A549 (cell line): ENCODE measurements at regions not wholly inside any gene's neighbourhood (a gene's known extent, or its start where the extent isn't known, plus 50 kb on each side); places are given as distances from the start of the nearest gene placed in this dataset.

Source experiments
- ATAC-seq, 2 experiments: fragments of 200-7000 bp in 1 of 2; fragments of >200 bp in 1 of 2; cut with Nextera tagmentation in 1 of 2; cut with Tn5 transposase in 1 of 2; 3 replicates each; pipeline versions ENCODE4 v1.8.0 to v1.9.1; 2018 to 2020; ENCODE audit warnings: mild to moderate bottlenecking in 1 of 2, moderate library complexity in 1 of 2
- CTCF ChIA-PET: fragments of 300-600 bp; sonication (Branson Sonifier 250); formaldehyde crosslinking; extraction: SDS; loops from one replicate; lab custom pipeline; 2021; ENCODE audit warnings: antibody characterized with exemption, inconsistent platforms; lab: Yijun Ruan, JAX
- POLR2A ChIA-PET: fragments of 350-600 bp; formaldehyde crosslinking; extraction: SDS; loops from one replicate; lab custom pipeline; 2021; ENCODE audit warnings: antibody characterized with exemption, inconsistent platforms; lab: Yijun Ruan, JAX
- DNase-seq, 2 experiments: peaks; one replicate each; pipeline versions ENCODE4 v3.0.0 to v3.0.0-alpha.2; 2011 to 2016; ENCODE audit warnings: low read depth in 1 of 2, low spot score in 1 of 2
- FAIRE-seq: peaks from 2 replicates; lab custom pipeline; 2011; peaks lifted over from hg19 to GRCh38; lab: Jason Lieb, UNC
- H3K27ac ChIP-seq, 2 experiments: fragments of >200 bp; sonication (Bioruptor Twin); formaldehyde crosslinking; 3 replicates each; pipeline ENCODE4 v1.5.1; 2016 to 2017
- H3K4me1 ChIP-seq: fragments of >200 bp; sonication (Bioruptor Twin); formaldehyde crosslinking; 3 replicates; pipeline ENCODE4 v1.6.1; 2016
- H3K4me2 ChIP-seq: fragments of >200 bp; sonication (Bioruptor Twin); formaldehyde crosslinking; 3 replicates; pipeline ENCODE4 v1.6.1; 2016
- H3K4me3 ChIP-seq: fragments of >200 bp; sonication (Bioruptor Twin); formaldehyde crosslinking; 3 replicates; pipeline ENCODE4 v1.5.1; 2016
- H3K9me3 ChIP-seq: fragments of >200 bp; sonication (Bioruptor Twin); formaldehyde crosslinking; 3 replicates; pipeline ENCODE4 v1.6.1; 2016
- BHLHE40 ChIP-seq: IDR thresholded peaks from 2 replicates; pipeline ENCODE4 v1.6.1; 2012; ENCODE audit warnings: low read depth, low read length, inconsistent platforms
- CEBPB ChIP-seq, 2 experiments: fragments of >200 bp in 1 of 2; sonication (Bioruptor Twin) in 1 of 2; formaldehyde crosslinking in 1 of 2; IDR thresholded peaks; 2 replicates each; pipeline ENCODE4 v1.6.1; 2012 to 2016
- CHD2 ChIP-seq: fragments of 150-350 bp; IDR thresholded peaks from 2 replicates; pipeline ENCODE4 v1.6.1; 2014; ENCODE audit warnings: low read length; ENCODE audit not compliant: partially characterized antibody
- CHD4 ChIP-seq: fragments of 200-600 bp; sonication (generic); IDR thresholded peaks from 2 replicates; pipeline ENCODE4 v1.6.1; 2016; ENCODE audit warnings: antibody characterized with exemption, mild to moderate bottlenecking, borderline replicate concordance
- CTCF ChIP-seq: fragments of >200 bp; sonication (Bioruptor Twin); formaldehyde crosslinking; IDR thresholded peaks from 3 replicates; pipeline ENCODE4 v1.5.1; 2016
- EHF ChIP-seq: fragments of 250-450 bp; sonication (Bioruptor Pico); IDR thresholded peaks from 2 replicates; pipeline ENCODE4 v1.5.0; 2020; ENCODE audit warnings: mild to moderate bottlenecking
- FOSB ChIP-seq: fragments of 250-450 bp; sonication (Bioruptor Pico); IDR thresholded peaks from 2 replicates; pipeline ENCODE4 v1.5.0; 2020; ENCODE audit warnings: mild to moderate bottlenecking, moderate library complexity
- GATA3 ChIP-seq: IDR thresholded peaks from 2 replicates; pipeline ENCODE4 v1.6.1; 2012; ENCODE audit warnings: borderline replicate concordance
- HDAC2 ChIP-seq: fragments of 200-600 bp; sonication (generic); IDR thresholded peaks from 2 replicates; pipeline ENCODE4 v1.6.1; 2016
- JUN ChIP-seq, 2 experiments: fragments of >200 bp; sonication (Bioruptor Twin); formaldehyde crosslinking; IDR thresholded peaks; 2 replicates in 1 of 2; 3 replicates in 1 of 2; pipeline ENCODE4 v1.6.1; 2016 to 2017
- JUNB ChIP-seq: fragments of >200 bp; sonication (Bioruptor Twin); formaldehyde crosslinking; IDR thresholded peaks from 2 replicates; pipeline ENCODE4 v1.6.1; 2016
- KDM5A ChIP-seq: fragments of 200-600 bp; sonication (generic); IDR thresholded peaks from 2 replicates; pipeline ENCODE4 v1.6.1; 2016; ENCODE audit warnings: antibody characterized with exemption, mild to moderate bottlenecking
- MAZ ChIP-seq: fragments of 150-350 bp; IDR thresholded peaks from 2 replicates; pipeline ENCODE4 v1.6.1; 2014; ENCODE audit warnings: antibody characterized with exemption, low read depth, low read length, borderline replicate concordance
- NR3C1 ChIP-seq: fragments of >200 bp; sonication (Bioruptor Twin); formaldehyde crosslinking; IDR thresholded peaks from 3 replicates; pipeline ENCODE4 v1.6.1; 2017
- POLR2AphosphoS2 ChIP-seq: conservative IDR thresholded peaks from 2 replicates; pipeline ENCODE4 v1.6.1; 2012; ENCODE audit warnings: low read length, improper control_type of control experiment, inconsistent platforms
- RCOR1 ChIP-seq: fragments of 150-350 bp; IDR thresholded peaks from 2 replicates; pipeline ENCODE4 v1.6.1; 2014; ENCODE audit warnings: antibody characterized with exemption, low read length, low read depth
- RFX5 ChIP-seq: fragments of 450-650 bp; IDR thresholded peaks from 2 replicates; pipeline ENCODE4 v1.7.1; 2014; ENCODE audit warnings: antibody characterized with exemption, mild to moderate bottlenecking, moderate library complexity
- SREBF2 ChIP-seq: fragments of 450-650 bp; IDR thresholded peaks from 2 replicates; pipeline ENCODE4 v1.6.1; 2014; ENCODE audit warnings: mild to moderate bottlenecking, moderate library complexity
- TP53 ChIP-seq: fragments of 250-450 bp; sonication (Bioruptor Pico); IDR thresholded peaks from 2 replicates; pipeline ENCODE4 v1.5.0; 2021; ENCODE audit warnings: mild to moderate bottlenecking, moderate library complexity
- WGBS: methylation state at CpG from one replicate; pipeline ENCODE4 v1.1.6; 2017; ENCODE audit errors: missing lambda C conversion rate; 5-methylcytosine and 5-hydroxymethylcytosine counted together
- TF ChIP-seq, protein P1 (sequence below): fragments of 250-450 bp; sonication (Bioruptor Pico); IDR thresholded peaks from 2 replicates; pipeline ENCODE4 v1.5.0; 2020; ENCODE audit warnings: low read depth, mild to moderate bottlenecking, moderate library complexity
- TF ChIP-seq, protein P2 (sequence below): fragments of 200-600 bp; sonication (generic); IDR thresholded peaks from 2 replicates; pipeline ENCODE4 v1.6.1; 2016; ENCODE audit warnings: antibody characterized with exemption, mild to moderate bottlenecking, moderate library complexity
- TF ChIP-seq, protein P3 (sequence below): fragments of >200 bp; sonication (Bioruptor Twin); formaldehyde crosslinking; IDR thresholded peaks from 2 replicates; pipeline ENCODE4 v1.6.1; 2016
- TF ChIP-seq, protein P4 (sequence below): IDR thresholded peaks from 2 replicates; pipeline ENCODE4 v1.6.1; 2012

DNA sequence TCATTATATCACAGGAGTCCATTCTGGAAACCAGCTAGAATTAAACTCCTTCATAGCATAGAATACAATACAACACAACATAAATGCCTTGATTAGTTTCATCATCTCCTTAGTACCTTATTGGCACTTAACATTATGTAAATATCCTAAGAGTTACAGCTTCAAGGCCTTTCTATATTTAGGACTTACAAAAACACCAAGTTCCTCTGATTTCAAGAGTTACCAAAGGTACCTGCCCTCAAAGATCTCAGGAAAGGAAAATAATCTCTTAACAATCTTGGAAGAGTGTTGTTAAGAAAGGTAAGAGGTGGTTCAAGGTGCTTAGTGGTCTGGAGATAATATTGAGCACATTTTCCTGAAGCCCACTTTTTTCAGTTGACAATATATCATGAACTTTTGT lies 477.7 kb downstream of the IGSF11 start:
- DNase-seq = no peak
- H3K4me1 ChIP-seq = no peaks in the 10 kb centered on the region
- H3K9me3 ChIP-seq = no peaks in the 10 kb centered on the region
- TF ChIP-seq CHD2 (no peak), TP53 (CRISPR knock-in tag) (no peak), RCOR1 (no peak), FOSB (CRISPR knock-in tag) (no peak), GATA3 (no peak), BHLHE40 (no peak), SREBF2 (no peak), POLR2AphosphoS2 (no peak), HDAC2 (no peak), RFX5 (no peak)
- TF ChIP-seq, protein P1, sequence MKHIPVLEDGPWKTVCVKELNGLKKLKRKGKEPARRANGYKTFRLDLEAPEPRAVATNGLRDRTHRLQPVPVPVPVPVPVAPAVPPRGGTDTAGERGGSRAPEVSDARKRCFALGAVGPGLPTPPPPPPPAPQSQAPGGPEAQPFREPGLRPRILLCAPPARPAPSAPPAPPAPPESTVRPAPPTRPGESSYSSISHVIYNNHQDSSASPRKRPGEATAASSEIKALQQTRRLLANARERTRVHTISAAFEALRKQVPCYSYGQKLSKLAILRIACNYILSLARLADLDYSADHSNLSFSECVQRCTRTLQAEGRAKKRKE (CRISPR knock-in tag) = no peak
- TF ChIP-seq, all 56 proteins: peak for 0
- no peak overlapping the region for H3K27ac ChIP-seq
- POLR2A ChIA-PET = no interaction called here
- H3K4me2 ChIP-seq = no peak overlapping the region
- no peak overlapping the region for H3K4me3 ChIP-seq
- ATAC-seq = no peak
- FAIRE-seq = no peak
- CTCF ChIA-PET = no interaction called here

GRCh38 chr3:118557513-118557912 lies 477.1 kb downstream of the IGSF11 start:
- Histone ChIP-seq H3K9me3 (no peaks in the 10 kb centered on the region), H3K4me1 (no peaks in the 10 kb centered on the region), H3K4me2 (no peak overlapping the region), H3K4me3 (no peak overlapping the region), H3K27ac (no peak overlapping the region)
- ATAC-seq (no peak), FAIRE-seq (no peak), DNase-seq (no peak)
- WGBS = 20% methylated on average over 3 of the region's 3 CpGs
- no peak for TF ChIP-seq CEBPB (IDR thresholded peaks at IDR 0.05)
- ChIA-PET CTCF (no interaction called here), POLR2A (no interaction called here)

- no peak for TF ChIP-seq MAZ
- TF ChIP-seq RCOR1 = no peak
- no peak for TF ChIP-seq KDM5A
- no peak for TF ChIP-seq JUN (IDR thresholded peaks at IDR 0.05)
- TF ChIP-seq JUNB = no peak
- no peak for TF ChIP-seq NR3C1
- TF ChIP-seq HDAC2 = no peak
- no peak for TF ChIP-seq CHD4
- TF ChIP-seq CTCF = no peak
- TF ChIP-seq, all 56 proteins: peak for 0
- Histone ChIP-seq H3K4me2 (no peak overlapping the region), H3K4me1 (no peaks in the 10 kb centered on the region), H3K27ac (no peak overlapping the region), H3K9me3 (no peaks in the 10 kb centered on the region), H3K4me3 (no peak overlapping the region)
- POLR2A ChIA-PET = no interaction called here
- no peak for ATAC-seq
- WGBS = 0% methylated on average over 1 of the region's 1 CpG
- CTCF ChIA-PET = no interaction called here
- FAIRE-seq = no peak
- no peak for DNase-seq
Measured at GRCh38 chr3:118559286-118559685, 475.4 kb downstream of the IGSF11 start.

GRCh38 chr3:118564800-118565199 lies 469.8 kb downstream of the IGSF11 start:
- Histone ChIP-seq H3K9me3 (no peaks in the 10 kb centered on the region), H3K4me2 (no peak overlapping the region), H3K4me3 (no peak overlapping the region), H3K27ac (no peak overlapping the region), H3K4me1 (no peaks in the 10 kb centered on the region)
- ChIA-PET POLR2A (no interaction called here), CTCF (no interaction called here)
- TF ChIP-seq TP53 (CRISPR knock-in tag) (no peak), RFX5 (no peak), EHF (CRISPR knock-in tag) (no peak)
- TF ChIP-seq, protein P2, sequence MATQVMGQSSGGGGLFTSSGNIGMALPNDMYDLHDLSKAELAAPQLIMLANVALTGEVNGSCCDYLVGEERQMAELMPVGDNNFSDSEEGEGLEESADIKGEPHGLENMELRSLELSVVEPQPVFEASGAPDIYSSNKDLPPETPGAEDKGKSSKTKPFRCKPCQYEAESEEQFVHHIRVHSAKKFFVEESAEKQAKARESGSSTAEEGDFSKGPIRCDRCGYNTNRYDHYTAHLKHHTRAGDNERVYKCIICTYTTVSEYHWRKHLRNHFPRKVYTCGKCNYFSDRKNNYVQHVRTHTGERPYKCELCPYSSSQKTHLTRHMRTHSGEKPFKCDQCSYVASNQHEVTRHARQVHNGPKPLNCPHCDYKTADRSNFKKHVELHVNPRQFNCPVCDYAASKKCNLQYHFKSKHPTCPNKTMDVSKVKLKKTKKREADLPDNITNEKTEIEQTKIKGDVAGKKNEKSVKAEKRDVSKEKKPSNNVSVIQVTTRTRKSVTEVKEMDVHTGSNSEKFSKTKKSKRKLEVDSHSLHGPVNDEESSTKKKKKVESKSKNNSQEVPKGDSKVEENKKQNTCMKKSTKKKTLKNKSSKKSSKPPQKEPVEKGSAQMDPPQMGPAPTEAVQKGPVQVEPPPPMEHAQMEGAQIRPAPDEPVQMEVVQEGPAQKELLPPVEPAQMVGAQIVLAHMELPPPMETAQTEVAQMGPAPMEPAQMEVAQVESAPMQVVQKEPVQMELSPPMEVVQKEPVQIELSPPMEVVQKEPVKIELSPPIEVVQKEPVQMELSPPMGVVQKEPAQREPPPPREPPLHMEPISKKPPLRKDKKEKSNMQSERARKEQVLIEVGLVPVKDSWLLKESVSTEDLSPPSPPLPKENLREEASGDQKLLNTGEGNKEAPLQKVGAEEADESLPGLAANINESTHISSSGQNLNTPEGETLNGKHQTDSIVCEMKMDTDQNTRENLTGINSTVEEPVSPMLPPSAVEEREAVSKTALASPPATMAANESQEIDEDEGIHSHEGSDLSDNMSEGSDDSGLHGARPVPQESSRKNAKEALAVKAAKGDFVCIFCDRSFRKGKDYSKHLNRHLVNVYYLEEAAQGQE = no peak
- TF ChIP-seq, protein P3, sequence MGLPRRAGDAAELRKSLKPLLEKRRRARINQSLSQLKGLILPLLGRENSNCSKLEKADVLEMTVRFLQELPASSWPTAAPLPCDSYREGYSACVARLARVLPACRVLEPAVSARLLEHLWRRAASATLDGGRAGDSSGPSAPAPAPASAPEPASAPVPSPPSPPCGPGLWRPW = no peak
- TF ChIP-seq, protein P4, sequence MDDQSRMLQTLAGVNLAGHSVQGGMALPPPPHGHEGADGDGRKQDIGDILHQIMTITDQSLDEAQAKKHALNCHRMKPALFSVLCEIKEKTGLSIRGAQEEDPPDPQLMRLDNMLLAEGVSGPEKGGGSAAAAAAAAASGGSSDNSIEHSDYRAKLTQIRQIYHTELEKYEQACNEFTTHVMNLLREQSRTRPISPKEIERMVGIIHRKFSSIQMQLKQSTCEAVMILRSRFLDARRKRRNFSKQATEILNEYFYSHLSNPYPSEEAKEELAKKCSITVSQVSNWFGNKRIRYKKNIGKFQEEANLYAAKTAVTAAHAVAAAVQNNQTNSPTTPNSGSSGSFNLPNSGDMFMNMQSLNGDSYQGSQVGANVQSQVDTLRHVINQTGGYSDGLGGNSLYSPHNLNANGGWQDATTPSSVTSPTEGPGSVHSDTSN = no peak
- no peak for DNase-seq
- no peak for FAIRE-seq
- no peak for ATAC-seq
